H1 (cell line): ENCODE measurements at regions not wholly inside any gene's neighbourhood (a gene's known extent, or its start where the extent isn't known, plus 50 kb on each side); places are given as distances from the start of the nearest gene placed in this dataset.

Source experiments
- CTCF ChIA-PET: fragments of 300-600 bp; sonication (Branson Sonifier 250); formaldehyde crosslinking; loops from one replicate; lab custom pipeline; 2021; ENCODE audit not compliant: partially characterized antibody; lab: Charles Lee
- POLR2A ChIA-PET: fragments of 300-600 bp; sonication (Branson Sonifier 250); formaldehyde crosslinking; loops from one replicate; lab custom pipeline; 2021; ENCODE audit warnings: inconsistent platforms; ENCODE audit not compliant: partially characterized antibody; lab: Charles Lee
- DNase-seq, 2 experiments: peaks; one replicate each; pipeline versions ENCODE4 v3.0.0 to v3.0.0-alpha.2; 2010 to 2022; ENCODE audit warnings: low spot score in 2 of 2, low read depth in 1 of 2, mixed read lengths in 1 of 2
- FAIRE-seq: peaks from 2 replicates; lab custom pipeline; 2011; peaks lifted over from hg19 to GRCh38; lab: Jason Lieb, UNC
- H2AFZ ChIP-seq: 2 replicates; pipeline ENCODE4 v1.8.1; 2012; ENCODE audit warnings: low read length, inconsistent platforms
- H2AK5ac ChIP-seq: 2 replicates; pipeline ENCODE4 v1.6.1; 2013; ENCODE audit warnings: low read depth, low read length
- H2BK120ac ChIP-seq: replicated peaks from 2 replicates; pipeline ENCODE3; 2013; ENCODE audit warnings: low read depth, low read length, inconsistent platforms
- H2BK12ac ChIP-seq: 2 replicates; pipeline ENCODE4 v1.6.1; 2013; ENCODE audit warnings: low read depth, low read length
- H2BK15ac ChIP-seq: 2 replicates; pipeline ENCODE4 v1.6.1; 2013; ENCODE audit warnings: low read length
- H2BK20ac ChIP-seq: 2 replicates; pipeline ENCODE4 v1.6.1; 2013; ENCODE audit warnings: low read length
- H2BK5ac ChIP-seq: 2 replicates; pipeline ENCODE4 v1.6.1; 2013; ENCODE audit warnings: low read depth, low read length
- H3K14ac ChIP-seq: 2 replicates; pipeline ENCODE4 v1.6.1; 2013; ENCODE audit warnings: inconsistent platforms; ENCODE audit not compliant: insufficient read length
- H3K18ac ChIP-seq: 2 replicates; pipeline ENCODE4 v1.6.1; 2013; ENCODE audit warnings: low read length; ENCODE audit errors: extremely low read depth
- H3K23ac ChIP-seq: 2 replicates; pipeline ENCODE4 v1.6.1; 2013; ENCODE audit warnings: inconsistent platforms; ENCODE audit not compliant: insufficient read length
- H3K23me2 ChIP-seq: 2 replicates; pipeline ENCODE4 v1.6.1; 2013; ENCODE audit warnings: low read depth, low read length
- H3K27ac ChIP-seq: 2 replicates; pipeline ENCODE4 v1.6.1; 2011; ENCODE audit warnings: low read depth, low read length, inconsistent platforms
- H3K27me3 ChIP-seq, 4 experiments: replicated peaks in 1 of 4; 1 replicate in 1 of 4; 2 replicates in 3 of 4; pipeline versions ENCODE4 v1.6.1 to v1.8.1; 2011 to 2013; ENCODE audit warnings: low read length in 3 of 4, mild to moderate bottlenecking in 3 of 4, inconsistent platforms in 2 of 4, mixed read lengths in 2 of 4, moderate library complexity in 1 of 4; ENCODE audit not compliant: control insufficient read depth in 3 of 4, insufficient read depth in 3 of 4; ENCODE audit errors: extremely low read depth in 1 of 4
- H3K36me3 ChIP-seq, 4 experiments: 2 replicates each; pipeline versions ENCODE4 v1.6.1 to v1.8.1; 2011 to 2013; ENCODE audit warnings: mild to moderate bottlenecking in 4 of 4, low read length in 3 of 4, moderate library complexity in 2 of 4, control low read depth in 1 of 4, inconsistent platforms in 1 of 4; ENCODE audit not compliant: insufficient read depth in 4 of 4, control insufficient read depth in 2 of 4
- H3K4ac ChIP-seq: replicated peaks from 2 replicates; pipeline ENCODE3; 2013; ENCODE audit warnings: low read length, low read depth, mixed read lengths, inconsistent platforms; ENCODE audit not compliant: insufficient read length
- H3K4me1 ChIP-seq, 4 experiments: replicated peaks in 1 of 4; 1 replicate in 1 of 4; 2 replicates in 3 of 4; pipeline versions ENCODE4 v1.6.1 to v1.8.1; 2011 to 2013; ENCODE audit warnings: low read length in 3 of 4, inconsistent platforms in 2 of 4, mixed read lengths in 1 of 4; ENCODE audit not compliant: insufficient read depth in 4 of 4, control insufficient read depth in 3 of 4
- H3K4me2 ChIP-seq, 2 experiments: 2 replicates each; pipeline versions ENCODE4 v1.6.1 to v1.8.1; 2011 to 2013; ENCODE audit warnings: low read depth in 2 of 2, low read length in 2 of 2, control low read depth in 1 of 2, inconsistent platforms in 1 of 2, mild to moderate bottlenecking in 1 of 2; ENCODE audit not compliant: insufficient read depth in 1 of 2
- H3K4me3 ChIP-seq, 4 experiments: fragments of 200-600, 300-600 bp in 1 of 4; sonication (generic), shearing (Covaris generic), sonication (Bioruptor Twin) in 1 of 4; 2 replicates each; pipeline versions ENCODE4 v1.5.1 to v1.8.1; 2011 to 2016; ENCODE audit warnings: low read length in 4 of 4, low read depth in 3 of 4, control low read depth in 2 of 4, inconsistent platforms in 2 of 4, mild to moderate bottlenecking in 2 of 4, mixed read lengths in 1 of 4, moderate library complexity in 1 of 4; ENCODE audit not compliant: insufficient read depth in 2 of 4; ENCODE audit errors: extremely low read depth in 1 of 4
- H3K56ac ChIP-seq: replicated peaks from 2 replicates; pipeline ENCODE3; 2013; ENCODE audit warnings: low read depth, mild to moderate bottlenecking, mixed read lengths, low read length, inconsistent platforms; ENCODE audit not compliant: insufficient read length
- H3K79me1 ChIP-seq: 2 replicates; pipeline ENCODE4 v1.6.1; 2013; ENCODE audit warnings: low read depth, low read length, control low read depth
- H3K79me2 ChIP-seq, 2 experiments: 2 replicates each; pipeline versions ENCODE4 v1.6.1 to v1.8.1; 2012 to 2013; ENCODE audit warnings: low read length in 2 of 2, mild to moderate bottlenecking in 2 of 2, inconsistent platforms in 1 of 2; ENCODE audit not compliant: insufficient read depth in 2 of 2, control insufficient read depth in 1 of 2
- H3K9ac ChIP-seq, 4 experiments: replicated peaks in 1 of 4; 1 replicate in 1 of 4; 2 replicates in 3 of 4; pipeline versions ENCODE4 v1.6.1 to v1.8.1; 2011 to 2013; ENCODE audit warnings: low read depth in 3 of 4, low read length in 3 of 4, control low read depth in 2 of 4, mild to moderate bottlenecking in 2 of 4, moderate library complexity in 2 of 4, inconsistent platforms in 1 of 4; ENCODE audit errors: extremely low read depth in 1 of 4
- H3K9me3 ChIP-seq, 2 experiments: 2 replicates each; pipeline versions ENCODE4 v1.6.1 to v1.8.1; 2012 to 2013; ENCODE audit warnings: mild to moderate bottlenecking in 2 of 2, moderate library complexity in 2 of 2, control low read depth in 1 of 2, inconsistent platforms in 1 of 2, low read depth in 1 of 2, low read length in 1 of 2, mixed read lengths in 1 of 2; ENCODE audit not compliant: insufficient read depth in 2 of 2
- H4K20me1 ChIP-seq, 2 experiments: replicated peaks in 1 of 2; 2 replicates each; pipeline versions ENCODE3 to v1.8.1; 2011 to 2013; ENCODE audit warnings: inconsistent platforms in 2 of 2, low read length in 2 of 2, mild to moderate bottlenecking in 1 of 2; ENCODE audit not compliant: insufficient read depth in 2 of 2, control insufficient read depth in 1 of 2
- H4K5ac ChIP-seq: 2 replicates; pipeline ENCODE4 v1.6.1; 2013; ENCODE audit warnings: low read length, low read depth, mixed read lengths, inconsistent platforms; ENCODE audit not compliant: insufficient read length
- H4K8ac ChIP-seq: 2 replicates; pipeline ENCODE4 v1.8.0; 2013; ENCODE audit warnings: mild to moderate bottlenecking, moderate library complexity, low read length, inconsistent platforms; ENCODE audit not compliant: insufficient read depth; ENCODE audit errors: extremely low read depth
- H4K91ac ChIP-seq: replicated peaks from 2 replicates; pipeline ENCODE3; 2013; ENCODE audit warnings: low read length, mixed read lengths, inconsistent platforms; ENCODE audit not compliant: insufficient read length
- CREB1 ChIP-seq: IDR thresholded peaks from 2 replicates; pipeline ENCODE4 v1.6.1; 2012; ENCODE audit warnings: inconsistent platforms
- RFX5 ChIP-seq: IDR thresholded peaks from 2 replicates; pipeline ENCODE4 v1.6.1; 2011; ENCODE audit warnings: low read depth, low read length, improper control_type of control experiment, borderline replicate concordance
- SIRT6 ChIP-seq: IDR thresholded peaks from one replicate; pipeline ENCODE4 v1.7.1; 2012; ENCODE audit warnings: low read length, inconsistent platforms
- SP1 ChIP-seq: IDR thresholded peaks from 2 replicates; pipeline ENCODE4 v1.6.1; 2011; ENCODE audit warnings: low read depth, low read length
- TAF7 ChIP-seq: optimal IDR thresholded peaks from 2 replicates; pipeline ENCODE3; 2011; ENCODE audit warnings: low read depth, mild to moderate bottlenecking, inconsistent platforms, low read length, moderate library complexity, borderline replicate concordance
- TBP ChIP-seq: IDR thresholded peaks from 2 replicates; pipeline ENCODE4 v1.6.1; 2011; ENCODE audit warnings: low read depth, low read length, improper control_type of control experiment
- YY1 ChIP-seq: IDR thresholded peaks from 2 replicates; pipeline ENCODE4 v1.6.1; 2011; ENCODE audit warnings: low read depth, mild to moderate bottlenecking, low read length
- WGBS, 2 experiments: shearing (Covaris generic) in 1 of 2; methylation state at CpG; one replicate each; pipeline versions ENCODE4 v1.1.6 to v1.1.7; 2013 to 2015; ENCODE audit warnings: low lambda C conversion rate in 2 of 2, mixed read lengths in 2 of 2, inconsistent platforms in 1 of 2, low coverage in 1 of 2, missing lambda C conversion rate in 1 of 2; ENCODE audit not compliant: insufficient replicate concordance in 2 of 2, insufficient coverage in 1 of 2, insufficient read length in 1 of 2; ENCODE audit errors: extremely low coverage in 1 of 2, missing lambda C conversion rate in 1 of 2; 5-methylcytosine and 5-hydroxymethylcytosine counted together
- TF ChIP-seq, protein P1 (sequence below): IDR thresholded peaks from 2 replicates; pipeline ENCODE4 v1.6.1; 2011; ENCODE audit warnings: low read depth, mild to moderate bottlenecking, low read length; ENCODE audit not compliant: insufficient read depth
- TF ChIP-seq, protein P2 (sequence below), 3 experiments: IDR thresholded peaks; 1 replicate in 2 of 3; 2 replicates in 1 of 3; pipeline versions ENCODE4 v1.5.1 to v1.6.1; 2011; ENCODE audit warnings: low read length in 3 of 3, mild to moderate bottlenecking in 3 of 3, inconsistent platforms in 2 of 3, low read depth in 1 of 3, moderate library complexity in 1 of 3; ENCODE audit not compliant: insufficient read depth in 1 of 3; ENCODE audit errors: control extremely low read depth in 1 of 3

DNA sequence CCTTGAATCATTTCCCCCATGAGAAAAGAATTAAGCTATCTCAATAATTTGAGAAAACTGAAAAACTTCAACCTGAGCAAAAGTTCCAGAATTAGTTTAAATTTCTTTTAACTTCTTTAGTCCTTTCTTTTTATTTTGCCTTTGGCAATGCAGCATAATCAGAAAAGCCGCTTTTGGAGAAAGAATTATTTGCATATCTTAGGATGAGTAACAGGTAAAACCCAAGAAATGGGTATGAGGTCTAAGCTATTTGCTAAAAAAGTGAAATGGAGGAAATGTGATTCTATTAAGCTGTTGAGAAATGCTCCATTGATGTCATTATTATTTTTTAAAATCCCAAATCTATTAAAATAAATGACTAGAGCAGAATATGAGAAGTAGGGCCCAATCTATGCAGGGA, 1238.3 kb upstream of the GBE1 start:
- CTCF ChIA-PET: no interaction called here

More for the DNA sequence above, 1238.3 kb upstream of the GBE1 start:
- Histone ChIP-seq H2BK20ac (no peak overlapping the region), H2AFZ (no peak overlapping the region), H3K9ac (no peak overlapping the region), H4K5ac (no peak overlapping the region), H3K27me3 (no peaks in the 10 kb centered on the region), H3K23me2 (no peaks in the 10 kb centered on the region; the same call in 1 of the 2 replicates), H4K8ac (no peak overlapping the region), H3K18ac (no peak overlapping the region), H3K4me3 (no peak overlapping the region), H3K79me1 (no peaks in the 10 kb centered on the region), H2BK12ac (no peak overlapping the region), H3K79me2 (no peaks in the 10 kb centered on the region), H3K4ac (no peak overlapping the region), H3K56ac (no peak overlapping the region), H4K20me1 (no peaks in the 10 kb centered on the region)
- POLR2A ChIA-PET: no interaction called here
- FAIRE-seq: no peak
- DNase-seq: no peak
- no peak for TF ChIP-seq SIRT6
- TF ChIP-seq CREB1: no peak
- TF ChIP-seq YY1: no peak
- TF ChIP-seq TAF7: no peak
- TF ChIP-seq, protein P1, sequence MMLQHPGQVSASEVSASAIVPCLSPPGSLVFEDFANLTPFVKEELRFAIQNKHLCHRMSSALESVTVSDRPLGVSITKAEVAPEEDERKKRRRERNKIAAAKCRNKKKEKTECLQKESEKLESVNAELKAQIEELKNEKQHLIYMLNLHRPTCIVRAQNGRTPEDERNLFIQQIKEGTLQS: no peak
- TF ChIP-seq TBP: no peak
- no peak for TF ChIP-seq RFX5
- TF ChIP-seq SP1: no peak
- TF ChIP-seq, protein P2, sequence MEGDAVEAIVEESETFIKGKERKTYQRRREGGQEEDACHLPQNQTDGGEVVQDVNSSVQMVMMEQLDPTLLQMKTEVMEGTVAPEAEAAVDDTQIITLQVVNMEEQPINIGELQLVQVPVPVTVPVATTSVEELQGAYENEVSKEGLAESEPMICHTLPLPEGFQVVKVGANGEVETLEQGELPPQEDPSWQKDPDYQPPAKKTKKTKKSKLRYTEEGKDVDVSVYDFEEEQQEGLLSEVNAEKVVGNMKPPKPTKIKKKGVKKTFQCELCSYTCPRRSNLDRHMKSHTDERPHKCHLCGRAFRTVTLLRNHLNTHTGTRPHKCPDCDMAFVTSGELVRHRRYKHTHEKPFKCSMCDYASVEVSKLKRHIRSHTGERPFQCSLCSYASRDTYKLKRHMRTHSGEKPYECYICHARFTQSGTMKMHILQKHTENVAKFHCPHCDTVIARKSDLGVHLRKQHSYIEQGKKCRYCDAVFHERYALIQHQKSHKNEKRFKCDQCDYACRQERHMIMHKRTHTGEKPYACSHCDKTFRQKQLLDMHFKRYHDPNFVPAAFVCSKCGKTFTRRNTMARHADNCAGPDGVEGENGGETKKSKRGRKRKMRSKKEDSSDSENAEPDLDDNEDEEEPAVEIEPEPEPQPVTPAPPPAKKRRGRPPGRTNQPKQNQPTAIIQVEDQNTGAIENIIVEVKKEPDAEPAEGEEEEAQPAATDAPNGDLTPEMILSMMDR (IDR thresholded peaks at IDR 0.05; ENCODE audit: control extremely low read depth in 1 of 3, insufficient read depth in 1 of 3, low read depth in 1 of 3, low read length in 3 of 3): no peak
- TF ChIP-seq, all 59 proteins: peak for 0
- Histone ChIP-seq H3K27ac (no peak overlapping the region), H3K4me2 (no peak overlapping the region), H2AK5ac (no peak overlapping the region), H3K9me3 (no peaks in the 10 kb centered on the region), H3K36me3 (no peaks in the 10 kb centered on the region), H2BK120ac (no peak overlapping the region), H2BK15ac (no peak overlapping the region), H4K91ac (no peak overlapping the region), H3K23ac (no peak overlapping the region), H2BK5ac (no peak overlapping the region), H3K4me1 (peaks cover 0 to 11% (median 5%) of the 10 kb centered on the region in 4 experiments; a peak in 4 of 7 replicates), H3K14ac (no peak overlapping the region)
- 77% methylated on average over 1 of the region's 1 CpG; no CpG with 5 or more reads in 1 of the 2 experiments for WGBS, 2 experiments
